ENCODE measurements at regions not wholly inside any gene's neighbourhood (a gene's known extent, or its start where the extent isn't known, plus 50 kb on each side); places are given as distances from the start of the nearest gene placed in this dataset.

- no peak overlapping the region for H3K4me3 ChIP-seq (ENCODE audit: control insufficient read depth, low read depth, low read length)
- DNase-seq (ENCODE audit: low read depth): no peak
- TF ChIP-seq CTCF (conservative IDR thresholded peaks at IDR 0.05; ENCODE audit: control insufficient read depth, insufficient read depth, low read depth, low read length): no peak
Measured at GRCh38 chr12:111084605-111085004, 164.2 kb upstream of the MYL2 start.

DNA sequence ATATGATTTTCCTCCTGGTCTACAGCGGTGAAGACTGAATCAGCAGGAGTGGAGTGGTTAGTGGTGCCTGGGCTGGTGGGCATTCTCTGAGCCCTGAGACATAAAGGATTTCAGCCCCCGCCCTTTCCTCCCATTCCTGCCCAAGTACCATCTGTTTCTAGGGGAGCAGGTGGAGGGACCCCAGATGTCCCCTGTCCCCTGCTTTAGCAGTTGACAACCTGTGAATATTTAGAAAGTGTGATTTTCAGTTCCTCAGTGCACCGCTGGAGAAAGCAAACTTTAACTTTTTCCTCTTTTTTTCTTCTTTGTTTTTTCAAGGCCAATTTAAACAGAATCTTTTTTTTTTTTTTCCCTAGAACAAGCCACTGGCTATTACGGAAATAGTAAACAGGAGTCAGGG lies 163.8 kb upstream of the MYL2 start:
- no peak for DNase-seq (ENCODE audit: low read depth)
- no peak for TF ChIP-seq CTCF (conservative IDR thresholded peaks at IDR 0.05; ENCODE audit: control insufficient read depth, insufficient read depth, low read depth, low read length)
- no peak overlapping the region for H3K4me3 ChIP-seq (ENCODE audit: control insufficient read depth, low read depth, low read length)

DNA sequence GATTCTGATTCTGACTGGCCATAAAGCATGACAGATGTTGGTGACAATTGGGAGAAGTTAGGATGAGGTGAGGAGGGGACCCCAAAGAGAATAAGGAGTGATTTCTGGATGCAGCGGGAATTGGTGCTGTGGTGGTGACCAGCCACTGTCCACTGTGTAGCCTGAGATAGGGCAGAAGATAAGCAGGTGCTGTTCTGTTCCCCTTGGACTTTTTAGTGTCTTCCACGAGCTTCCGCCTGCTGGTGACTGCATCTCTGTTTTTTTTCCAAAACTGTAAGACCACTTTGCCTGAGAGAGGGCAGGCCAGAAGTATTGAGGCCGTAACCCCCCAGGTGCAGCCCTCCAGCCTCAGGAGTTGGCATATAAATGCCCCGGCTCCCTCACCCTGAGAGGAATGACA lies 161.2 kb upstream of the MYL2 start:
- H3K4me3 ChIP-seq (ENCODE audit: control insufficient read depth, low read depth, low read length): no peak overlapping the region
- DNase-seq (ENCODE audit: low read depth): no peak
- no peak for TF ChIP-seq CTCF (conservative IDR thresholded peaks at IDR 0.05; ENCODE audit: control insufficient read depth, insufficient read depth, low read depth, low read length)

DNA sequence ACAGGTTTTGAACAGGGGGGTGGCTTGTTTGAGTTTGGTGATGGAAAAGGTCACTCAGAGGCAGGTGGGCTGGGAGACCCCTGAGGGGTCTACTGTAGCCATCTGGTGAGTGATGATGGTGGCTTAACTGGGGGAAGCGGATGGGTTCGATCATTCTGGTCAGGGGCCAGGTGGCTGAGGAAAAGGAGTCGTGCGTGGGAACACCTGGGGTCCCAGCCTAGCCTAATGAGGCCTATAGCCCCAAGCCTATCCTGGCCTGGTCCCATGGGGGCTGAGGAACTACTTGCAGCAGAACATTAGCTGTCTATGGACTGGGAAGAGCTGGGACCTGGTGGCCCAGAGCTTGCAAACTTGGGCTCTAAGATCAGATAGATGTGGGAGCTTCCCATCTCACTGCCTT lies 158.4 kb upstream of the MYL2 start:
- no peak for DNase-seq (ENCODE audit: low read depth)
- TF ChIP-seq CTCF (conservative IDR thresholded peaks at IDR 0.05; ENCODE audit: control insufficient read depth, insufficient read depth, low read depth, low read length): no peak
- H3K4me3 ChIP-seq (ENCODE audit: control insufficient read depth, low read depth, low read length): no peak overlapping the region

DNA sequence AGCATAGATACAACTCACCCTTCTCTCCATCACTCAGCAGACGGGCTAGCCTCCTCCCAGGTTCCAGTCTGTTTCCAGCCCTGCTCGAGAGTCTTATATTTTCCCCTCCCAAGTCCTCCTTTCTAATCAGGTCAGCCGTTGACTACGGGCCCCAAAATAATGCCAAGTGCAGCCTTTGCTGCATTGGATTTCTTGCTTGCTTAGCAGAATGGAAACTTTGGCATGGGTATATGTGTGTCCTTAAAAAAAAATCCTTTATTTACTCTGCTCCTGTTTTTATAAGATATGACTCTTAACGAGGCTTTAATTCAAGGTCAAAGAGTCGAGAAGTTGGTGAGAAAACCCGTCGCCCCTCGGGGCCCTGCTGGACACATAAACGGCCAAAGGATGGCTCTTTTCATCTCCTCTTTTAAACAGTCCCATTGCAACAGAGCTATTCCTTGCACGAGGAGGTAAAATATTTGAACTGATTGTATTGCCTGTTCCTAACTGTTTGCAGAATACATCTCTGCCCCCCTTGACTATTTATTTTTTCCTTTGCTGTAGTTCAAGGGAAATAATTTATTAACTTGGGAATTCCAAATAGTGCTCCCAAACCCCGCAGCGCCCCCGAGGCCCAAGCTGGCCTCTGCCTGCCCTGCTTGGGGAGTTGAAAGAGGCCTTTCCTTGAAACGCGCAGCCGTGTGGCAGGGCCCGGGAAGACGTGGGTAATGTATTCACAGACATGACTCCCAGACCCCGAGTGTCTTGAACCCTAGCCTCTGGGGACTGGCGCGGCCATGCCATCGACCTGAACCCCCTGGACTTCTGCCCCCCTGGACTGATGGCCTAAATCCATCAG lies 156.5 kb upstream of the MYL2 start:
- DNase-seq (ENCODE audit: low read depth): no peak
- no peak for TF ChIP-seq CTCF (conservative IDR thresholded peaks at IDR 0.05; ENCODE audit: control insufficient read depth, insufficient read depth, low read depth, low read length)
- H3K4me3 ChIP-seq (ENCODE audit: control insufficient read depth, low read depth, low read length): no peak overlapping the region

- TF ChIP-seq CTCF (conservative IDR thresholded peaks at IDR 0.05; ENCODE audit: control insufficient read depth, insufficient read depth, low read depth, low read length): no peak
- no peak for DNase-seq (ENCODE audit: low read depth)
- H3K4me3 ChIP-seq (ENCODE audit: control insufficient read depth, low read depth, low read length): no peak overlapping the region
Measured at GRCh38 chr12:111076199-111076598, 155.8 kb upstream of the MYL2 start.
